Neural progenitor cell (in vitro differentiated cells): ENCODE measurements at regions not wholly inside any gene's neighbourhood (a gene's known extent, or its start where the extent isn't known, plus 50 kb on each side); places are given as distances from the start of the nearest gene placed in this dataset.

ENCODE experiments used
- DNase-seq: peaks from one replicate; pipeline ENCODE4 v3.0.0-alpha.2; 2016; ENCODE audit warnings: low spot score
- H2AFZ ChIP-seq: fragments of 200-600 bp; sonication (generic); replicated peaks from 2 replicates; pipeline ENCODE4 v1.6.1; 2016; ENCODE audit warnings: antibody characterized with exemption
- H3F3A ChIP-seq: fragments of 200-600 bp; sonication (generic); 2 replicates; pipeline ENCODE4 v1.6.1; 2016; ENCODE audit warnings: antibody characterized with exemption, low read depth
- H3K27ac ChIP-seq: fragments of 200-600 bp; sonication (generic); 2 replicates; pipeline ENCODE4 v1.5.1; 2016; ENCODE audit warnings: mild to moderate bottlenecking
- H3K27me3 ChIP-seq: fragments of 200-600 bp; sonication (generic); 2 replicates; pipeline ENCODE4 v1.6.1; 2016; ENCODE audit warnings: mild to moderate bottlenecking, moderate library complexity
- H3K36me3 ChIP-seq: fragments of 200-600 bp; sonication (generic); 2 replicates; pipeline ENCODE4 v1.5.1; 2016
- H3K4me1 ChIP-seq: fragments of 200-600 bp; sonication (generic); 2 replicates; pipeline ENCODE4 v1.6.1; 2016; ENCODE audit warnings: mixed run types
- H3K4me2 ChIP-seq: fragments of 200-600 bp; sonication (generic); 2 replicates; pipeline ENCODE4 v1.6.1; 2016
- H3K4me3 ChIP-seq: fragments of 200-600 bp; sonication (generic); 2 replicates; pipeline ENCODE4 v1.5.1; 2016
- H3K79me2 ChIP-seq: fragments of 200-600 bp; sonication (generic); 2 replicates; pipeline ENCODE4 v1.6.1; 2016; ENCODE audit warnings: low read depth
- H3K9ac ChIP-seq: fragments of 200-600 bp; sonication (generic); 2 replicates; pipeline ENCODE4 v1.6.1; 2016
- H3K9me3 ChIP-seq: fragments of 200-600 bp; sonication (generic); 2 replicates; pipeline ENCODE4 v1.5.1; 2016; ENCODE audit warnings: low read depth
- H4K20me1 ChIP-seq: fragments of 200-600 bp; sonication (generic); 2 replicates; pipeline ENCODE4 v1.6.1; 2016; ENCODE audit warnings: low read depth
- H3K27ac Mint-ChIP-seq: 3 replicates; pipeline ENCODE4 v1.8.0; 2021; ENCODE audit warnings: mixed read lengths
- H3K27me3 Mint-ChIP-seq: 2 replicates; pipeline ENCODE4 v1.8.0; 2022; ENCODE audit warnings: low read depth, mild to moderate bottlenecking, inconsistent platforms, moderate library complexity, mixed read lengths; ENCODE audit not compliant: insufficient read depth
- H3K36me3 Mint-ChIP-seq: 3 replicates; pipeline ENCODE4 v1.8.0; 2021; ENCODE audit warnings: mixed read lengths
- H3K4me1 Mint-ChIP-seq: 3 replicates; pipeline ENCODE4 v1.8.0; 2021; ENCODE audit warnings: mixed read lengths
- H3K4me3 Mint-ChIP-seq: 3 replicates; pipeline ENCODE4 v1.8.0; 2021; ENCODE audit warnings: mild to moderate bottlenecking, moderate library complexity, mixed read lengths
- H3K9me3 Mint-ChIP-seq: 3 replicates; pipeline ENCODE4 v1.8.0; 2020; ENCODE audit warnings: mixed read lengths
- CTCF ChIP-seq: fragments of 200-600 bp; sonication (generic); IDR thresholded peaks from 2 replicates; pipeline ENCODE4 v1.5.1; 2017; ENCODE audit warnings: antibody characterized with exemption, mild to moderate bottlenecking
- EZH2 ChIP-seq: fragments of 200-600 bp; sonication (generic); IDR thresholded peaks from 2 replicates; pipeline ENCODE4 v1.6.1; 2017; ENCODE audit warnings: antibody characterized with exemption, mild to moderate bottlenecking, moderate library complexity
- EZH2phosphoT487 ChIP-seq: fragments of 200-600 bp; sonication (generic); IDR thresholded peaks from 2 replicates; pipeline ENCODE4 v1.6.1; 2017; ENCODE audit warnings: antibody characterized with exemption

- Mint-ChIP-seq H3K27ac (peak overlapping the region; percentile 25), H3K36me3 (no peaks in the 10 kb centered on the region), H3K4me1 (no peaks in the 10 kb centered on the region), H3K4me3 (no peak overlapping the region), H3K27me3 (peaks cover 5% of the 10 kb centered on the region), H3K9me3 (no peaks in the 10 kb centered on the region)
- no peaks in the 10 kb centered on the region for H3K27me3 ChIP-seq
- H3F3A ChIP-seq: no peaks in the 10 kb centered on the region
- H2AFZ ChIP-seq: no peak overlapping the region
- no peaks in the 10 kb centered on the region for H3K9me3 ChIP-seq
- no peaks in the 10 kb centered on the region for H3K36me3 ChIP-seq
- H3K9ac ChIP-seq: no peak overlapping the region
- H3K4me1 ChIP-seq: no peaks in the 10 kb centered on the region
- no peaks in the 10 kb centered on the region for H3K79me2 ChIP-seq
- H3K4me3 ChIP-seq: no peak overlapping the region
- H3K4me2 ChIP-seq: no peak overlapping the region
- no peaks in the 10 kb centered on the region for H4K20me1 ChIP-seq
- TF ChIP-seq CTCF: no peak
- TF ChIP-seq EZH2phosphoT487: no peak
- TF ChIP-seq EZH2: no peak
- no peak for DNase-seq
- H3K27ac ChIP-seq: no peak overlapping the region
Observed at GRCh38 chr9:124188331-124189110, 69.2 kb upstream of the NEK6 start.

- Histone ChIP-seq H4K20me1 (no peaks in the 10 kb centered on the region), H3F3A (no peaks in the 10 kb centered on the region), H3K79me2 (no peaks in the 10 kb centered on the region), H3K4me1 (no peaks in the 10 kb centered on the region), H2AFZ (peak overlapping the region; percentile 26), H3K9me3 (no peaks in the 10 kb centered on the region), H3K4me2 (no peak overlapping the region), H3K27ac (no peak overlapping the region), H3K9ac (no peak overlapping the region), H3K27me3 (no peaks in the 10 kb centered on the region), H3K4me3 (no peak overlapping the region), H3K36me3 (no peaks in the 10 kb centered on the region)
- H3K4me1 Mint-ChIP-seq: no peaks in the 10 kb centered on the region
- peak; percentile 23 for DNase-seq
- H3K4me3 Mint-ChIP-seq: no peak overlapping the region
- TF ChIP-seq EZH2phosphoT487 (no peak), EZH2 (no peak), CTCF (no peak)
- peaks cover 7% of the 10 kb centered on the region for H3K9me3 Mint-ChIP-seq
- H3K27ac Mint-ChIP-seq: no peak overlapping the region
- H3K27me3 Mint-ChIP-seq: peaks cover 5% of the 10 kb centered on the region
- H3K36me3 Mint-ChIP-seq: no peaks in the 10 kb centered on the region
Observed at GRCh38 chr9:124190761-124191160, 67.0 kb upstream of the NEK6 start.

DNA sequence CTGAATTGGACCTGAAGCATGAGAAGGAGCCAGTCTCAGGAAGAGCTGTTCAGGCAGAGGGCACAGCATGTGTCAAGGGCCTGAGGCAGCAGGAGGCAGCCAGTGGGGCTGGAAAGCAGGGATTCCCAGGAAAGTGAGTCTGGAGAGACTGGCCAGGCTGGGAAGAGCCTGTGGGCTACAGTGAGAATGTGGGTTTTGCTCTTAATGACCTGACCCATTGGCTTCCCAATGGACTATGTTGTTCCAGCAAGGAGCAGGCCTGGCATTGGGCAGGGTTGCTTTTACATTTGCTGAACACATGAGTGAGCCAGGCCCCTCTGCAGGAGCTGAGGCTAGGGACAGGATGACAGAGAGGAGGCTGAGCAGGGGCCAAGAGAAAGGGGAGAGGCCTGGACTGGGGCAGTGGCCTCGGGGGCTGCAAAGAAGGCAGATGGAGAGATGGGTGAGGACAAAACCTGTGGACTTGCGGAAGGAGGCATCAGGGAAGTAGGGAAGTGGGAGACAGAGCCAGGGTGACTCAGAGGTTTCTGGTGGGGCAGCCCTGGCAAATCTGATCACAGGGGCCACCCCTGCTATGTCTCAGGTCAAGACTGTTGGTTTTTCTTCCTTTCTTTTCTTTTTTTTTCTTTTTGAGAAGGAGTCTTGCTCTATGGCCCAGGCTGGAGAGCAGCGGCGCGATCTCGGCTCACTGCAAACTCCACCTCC, 65.9 kb upstream of the NEK6 start:
- Histone ChIP-seq H3K9ac (no peak overlapping the region), H3F3A (no peaks in the 10 kb centered on the region), H3K9me3 (no peaks in the 10 kb centered on the region), H3K4me1 (no peaks in the 10 kb centered on the region), H3K27me3 (no peaks in the 10 kb centered on the region), H3K4me3 (no peak overlapping the region), H3K4me2 (no peak overlapping the region), H3K27ac (no peak overlapping the region), H3K79me2 (no peaks in the 10 kb centered on the region), H2AFZ (no peak overlapping the region), H3K36me3 (no peaks in the 10 kb centered on the region), H4K20me1 (no peaks in the 10 kb centered on the region)
- peaks cover 10% of the 10 kb centered on the region for H3K9me3 Mint-ChIP-seq
- no peak for DNase-seq
- no peak overlapping the region for H3K4me3 Mint-ChIP-seq
- H3K27ac Mint-ChIP-seq: no peak overlapping the region
- no peaks in the 10 kb centered on the region for H3K36me3 Mint-ChIP-seq
- no peak for TF ChIP-seq EZH2phosphoT487
- no peak for TF ChIP-seq CTCF
- no peak for TF ChIP-seq EZH2
- H3K27me3 Mint-ChIP-seq: peaks cover 5% of the 10 kb centered on the region
- H3K4me1 Mint-ChIP-seq: no peaks in the 10 kb centered on the region
